ENCODE measurements at regions not wholly inside any gene's neighbourhood (a gene's known extent, or its start where the extent isn't known, plus 50 kb on each side); places are given as distances from the start of the nearest gene placed in this dataset.

DNA sequence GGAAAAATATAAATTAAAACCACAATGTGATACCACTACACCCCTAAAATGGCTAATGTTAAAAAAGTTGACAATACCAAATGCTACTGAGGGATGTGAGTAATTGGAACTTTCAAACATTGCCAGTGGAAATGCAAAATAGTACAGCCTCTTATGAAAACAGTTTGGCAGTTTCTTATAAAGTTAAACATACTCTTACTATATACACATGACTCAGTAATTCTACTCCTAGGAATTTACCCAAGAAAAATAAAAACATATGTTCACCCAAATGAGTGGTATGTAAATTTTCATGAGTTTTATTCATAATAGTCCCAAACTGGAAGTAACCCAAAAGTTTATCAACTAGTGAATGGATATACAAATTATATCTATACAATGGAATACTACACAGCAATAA lies 228.0 kb downstream of the CYP26B1 start:
- DNase-seq = no peak

- DNase-seq = no peak
Observed at GRCh38 chr2:71910277-71910676, 237.4 kb downstream of the CYP26B1 start.

DNA sequence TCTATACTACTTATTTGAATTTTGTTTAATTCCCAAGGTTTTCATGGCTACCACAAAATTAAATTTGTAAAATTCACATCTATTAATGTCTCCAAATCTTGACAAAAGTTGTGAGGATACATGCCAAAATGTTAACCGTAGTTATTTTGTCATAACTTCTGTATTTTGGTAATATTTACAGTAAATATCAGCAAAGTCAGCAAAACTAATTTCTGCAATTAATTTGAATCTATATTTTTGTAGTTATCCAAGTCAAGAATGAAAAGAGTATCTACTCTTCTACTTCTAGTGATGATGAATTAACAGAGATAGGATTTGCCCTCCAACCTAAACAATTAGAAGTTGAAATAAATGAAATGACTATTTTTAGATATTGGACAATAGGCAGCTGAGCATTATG lies 238.9 kb downstream of the CYP26B1 start:
- no peak for DNase-seq

DNA sequence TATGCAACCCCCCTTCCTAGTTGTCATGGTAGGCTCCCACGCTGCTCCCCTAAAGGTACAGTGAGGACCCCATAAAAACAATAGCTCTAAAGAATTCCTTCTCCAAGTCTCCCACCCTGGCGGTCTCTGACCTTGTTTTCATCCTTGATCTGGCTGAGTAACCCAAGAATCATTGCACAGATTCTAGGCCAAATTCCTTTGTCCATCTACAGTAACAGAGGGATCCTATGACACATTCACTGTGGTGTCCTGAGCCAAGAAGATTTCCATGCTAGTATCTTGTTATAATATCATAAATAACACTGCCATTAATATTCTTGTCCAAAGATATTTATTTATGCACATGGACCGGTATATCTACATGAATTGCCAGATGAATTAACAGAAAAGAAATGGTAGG lies 240.2 kb downstream of the CYP26B1 start:
- DNase-seq = no peak

DNA sequence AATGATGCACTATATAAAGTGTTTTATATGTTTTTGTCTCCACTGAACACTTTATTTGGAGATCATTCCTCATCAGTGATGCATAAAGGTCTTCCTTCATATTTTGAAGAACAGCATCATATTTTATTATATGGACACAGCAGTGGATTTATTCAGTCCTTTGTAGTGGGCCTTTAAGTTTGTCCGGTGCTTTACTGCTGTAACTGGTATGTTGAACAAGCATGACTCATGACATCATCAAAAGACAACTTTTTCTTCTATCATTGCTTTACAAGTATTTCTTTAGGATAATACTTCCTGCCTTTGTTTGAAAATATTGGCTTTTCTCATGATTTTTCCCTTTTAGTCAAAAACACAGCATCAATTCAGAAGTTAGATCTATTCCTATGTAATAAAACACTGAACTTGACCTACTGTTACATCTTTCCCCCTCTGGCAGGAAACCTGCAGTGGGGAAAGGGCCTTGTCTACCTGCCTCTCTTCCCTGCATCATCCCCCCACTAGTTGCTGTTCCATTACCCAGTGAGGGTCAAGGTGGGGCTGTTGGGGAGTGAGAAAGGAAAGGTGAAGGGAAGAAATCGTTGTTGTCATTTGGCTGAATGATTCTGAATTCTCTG lies 241.2 kb downstream of the CYP26B1 start:
- no peak for DNase-seq

- DNase-seq = no peak
Observed at GRCh38 chr2:71905205-71905604, 242.5 kb downstream of the CYP26B1 start.

- DNase-seq = no peak
Observed at GRCh38 chr2:71903841-71904240, 243.8 kb downstream of the CYP26B1 start.

GRCh38 chr2:71901466-71901865 lies 246.2 kb downstream of the CYP26B1 start:
- DNase-seq = no peak

DNA sequence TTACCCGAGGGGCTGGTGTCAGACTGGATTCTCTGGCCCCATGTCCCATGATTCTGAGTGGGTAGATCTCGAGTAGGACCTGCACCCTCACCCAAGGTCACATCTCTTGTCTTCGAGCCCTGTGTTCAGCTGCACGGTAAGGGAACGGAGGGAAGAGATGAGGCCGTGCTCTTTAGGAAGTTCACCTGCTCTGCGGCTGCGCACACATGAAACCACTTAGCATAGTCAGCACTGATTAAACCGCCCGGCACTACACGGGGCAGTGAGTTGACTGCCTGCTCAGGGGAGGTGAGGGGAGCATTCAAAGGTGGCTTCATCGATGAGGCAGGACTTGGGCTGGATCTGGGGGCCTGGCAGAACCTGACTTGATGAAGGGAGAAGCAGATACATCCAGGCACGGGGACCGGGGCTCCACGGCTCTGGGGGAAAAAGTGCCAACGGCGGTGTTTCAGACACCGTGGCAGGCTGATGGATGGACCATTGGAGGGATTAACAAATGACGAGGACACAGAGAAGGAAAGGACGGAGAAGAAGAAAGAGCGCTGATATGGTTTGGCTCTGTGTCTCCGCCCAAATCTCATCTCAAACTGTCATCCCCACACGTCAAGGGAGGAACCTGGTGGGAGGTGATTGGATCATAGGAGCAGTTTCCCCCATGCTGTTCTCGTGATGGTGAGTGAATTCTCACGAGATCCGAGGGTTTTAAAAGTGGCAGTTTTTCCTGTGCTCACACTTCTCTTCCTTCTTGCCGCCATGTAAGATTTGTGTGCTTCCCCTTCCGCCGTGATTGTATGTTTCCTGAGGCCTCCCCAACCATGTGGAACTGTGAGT lies 248.6 kb downstream of the CYP26B1 start:
- no peak for DNase-seq

DNA sequence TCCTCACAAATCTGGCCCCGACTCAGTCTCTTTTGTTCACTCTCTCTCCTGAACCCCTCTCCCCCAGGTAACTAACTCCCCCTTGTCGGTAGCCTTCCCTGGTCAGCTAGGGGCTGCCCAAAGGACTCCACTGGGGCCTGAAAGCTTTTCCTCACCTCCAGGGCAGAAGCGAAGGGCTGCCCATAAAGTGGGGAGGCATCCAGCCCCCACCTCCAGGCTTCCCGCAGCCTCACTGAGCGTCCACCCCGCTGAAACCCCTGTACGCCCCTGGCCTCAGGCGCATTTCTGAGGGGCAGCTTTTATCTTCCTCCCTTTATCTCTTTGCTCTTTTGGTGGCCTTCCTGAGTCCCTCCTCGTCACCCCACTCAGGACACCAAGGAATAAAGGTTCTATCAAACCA lies 249.3 kb downstream of the CYP26B1 start:
- no peak for DNase-seq

DNA sequence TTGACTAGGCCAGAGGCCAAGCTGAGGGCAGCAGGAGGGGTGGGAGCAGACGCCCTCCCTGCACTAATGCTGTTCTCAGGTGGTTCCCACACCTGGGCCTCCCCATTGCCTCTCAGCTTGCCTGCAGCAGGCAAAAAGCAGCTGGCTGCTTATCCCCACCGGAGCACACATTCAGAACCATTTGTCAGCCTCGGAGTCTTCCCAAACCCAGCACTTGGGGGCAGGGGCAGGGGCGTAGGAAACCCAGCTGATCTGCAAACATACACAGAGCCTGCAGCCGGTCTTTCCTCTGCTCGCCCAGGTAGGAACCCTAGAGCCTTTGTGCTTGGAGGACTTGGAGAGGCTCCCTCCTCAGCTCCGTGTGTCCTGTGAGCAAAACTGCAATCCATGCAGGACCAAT lies 249.8 kb downstream of the CYP26B1 start:
- DNase-seq = no peak

GRCh38 chr2:71897137-71897480 lies 250.6 kb downstream of the CYP26B1 start:
- no peak for DNase-seq

DNA sequence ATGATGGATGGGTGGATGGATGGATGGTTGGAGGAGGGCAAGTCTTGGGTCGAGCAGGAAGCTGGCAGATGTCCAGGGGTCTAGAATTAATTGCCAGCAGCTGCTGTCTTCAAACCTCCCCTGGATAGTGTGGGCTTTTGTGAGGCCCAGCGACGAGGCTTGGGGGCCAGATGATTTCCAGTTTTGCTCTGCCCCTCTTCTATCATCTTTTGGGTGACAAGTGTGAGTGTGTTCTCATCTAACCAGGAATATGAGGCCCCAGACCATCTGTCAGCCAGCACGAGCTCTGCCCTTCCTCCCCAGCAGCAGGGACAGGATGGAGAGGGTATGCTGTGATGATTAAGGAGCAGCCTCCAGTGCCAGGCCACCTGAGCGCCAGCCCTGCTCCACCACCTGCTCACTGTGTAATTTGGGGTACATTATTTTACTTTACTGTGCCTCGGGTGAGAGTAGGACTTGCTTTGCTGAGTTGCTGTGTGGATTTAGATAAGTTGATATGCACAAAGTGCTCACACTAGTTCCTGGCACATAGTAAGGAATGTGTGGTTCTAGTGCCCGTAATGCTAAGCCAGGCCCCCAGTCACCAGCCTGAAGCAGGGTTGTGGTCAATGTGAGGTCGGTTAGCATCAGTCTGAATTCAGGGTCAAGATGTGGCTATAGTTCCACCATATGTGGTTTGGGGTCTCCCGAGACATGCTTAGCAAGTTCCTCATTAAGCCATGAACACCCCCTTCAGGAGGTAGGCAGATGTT lies 251.1 kb downstream of the CYP26B1 start:
- DNase-seq = no peak

DNA sequence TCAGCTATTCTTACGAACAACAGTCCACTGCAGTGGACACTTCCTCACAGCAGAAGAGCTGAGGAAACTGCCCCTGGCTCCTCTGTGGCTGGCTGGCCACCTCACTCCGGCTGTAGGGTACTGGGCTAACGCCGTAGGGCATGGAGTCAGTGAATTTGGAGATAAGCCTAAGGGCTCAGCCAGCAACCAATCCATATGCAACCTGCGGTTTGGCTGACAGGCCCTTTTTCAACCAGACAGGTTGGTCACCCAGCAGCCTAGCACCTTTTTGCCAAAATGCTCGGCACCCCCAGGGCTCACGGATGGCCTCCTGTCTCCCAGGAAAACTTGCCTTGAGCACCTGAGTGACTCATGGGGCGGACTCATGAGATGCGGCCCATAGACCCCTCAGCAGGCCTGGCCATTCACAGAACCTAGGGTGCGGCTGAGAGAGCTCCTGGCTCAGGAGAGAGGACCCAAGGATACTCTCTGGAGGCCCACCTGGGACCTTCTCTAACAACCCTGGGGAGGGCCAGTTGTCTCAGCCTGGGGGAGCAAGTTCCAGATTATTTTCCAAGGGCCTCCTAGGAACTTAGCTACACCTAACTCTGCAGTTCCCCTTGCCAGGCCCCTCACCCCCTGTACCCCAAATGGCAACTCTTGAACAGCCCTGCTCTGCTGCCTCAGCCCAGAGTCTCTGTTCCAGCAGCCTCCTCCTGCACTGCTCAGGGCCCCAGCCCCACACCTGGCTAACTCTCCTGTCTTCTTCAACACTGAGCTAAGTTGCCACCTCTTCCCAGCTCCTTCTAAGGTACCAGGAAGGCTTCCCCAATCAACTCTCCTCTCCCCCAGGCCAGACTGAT lies 252.1 kb downstream of the CYP26B1 start:
- no peak for DNase-seq

DNA sequence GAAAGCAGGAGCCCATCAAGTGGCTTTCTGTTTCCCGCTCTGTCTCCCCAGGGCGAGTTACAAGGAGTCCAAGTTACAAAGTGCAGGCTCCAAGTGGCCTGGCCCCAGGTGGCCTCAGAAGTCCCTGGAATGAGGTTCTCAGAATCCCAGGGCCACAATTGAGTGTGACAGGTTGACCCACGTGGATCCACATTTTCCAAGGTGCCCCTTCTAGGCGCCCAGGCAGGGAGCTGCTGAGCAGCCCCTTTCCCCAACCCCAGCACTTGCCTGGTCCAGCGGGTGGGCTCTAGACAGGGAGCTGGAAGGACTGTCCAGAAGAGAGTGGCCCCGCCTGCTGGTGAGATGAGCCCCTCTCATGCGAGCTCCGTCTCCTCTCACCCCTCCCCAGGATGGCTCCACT lies 253.4 kb downstream of the CYP26B1 start:
- no peak for DNase-seq

DNA sequence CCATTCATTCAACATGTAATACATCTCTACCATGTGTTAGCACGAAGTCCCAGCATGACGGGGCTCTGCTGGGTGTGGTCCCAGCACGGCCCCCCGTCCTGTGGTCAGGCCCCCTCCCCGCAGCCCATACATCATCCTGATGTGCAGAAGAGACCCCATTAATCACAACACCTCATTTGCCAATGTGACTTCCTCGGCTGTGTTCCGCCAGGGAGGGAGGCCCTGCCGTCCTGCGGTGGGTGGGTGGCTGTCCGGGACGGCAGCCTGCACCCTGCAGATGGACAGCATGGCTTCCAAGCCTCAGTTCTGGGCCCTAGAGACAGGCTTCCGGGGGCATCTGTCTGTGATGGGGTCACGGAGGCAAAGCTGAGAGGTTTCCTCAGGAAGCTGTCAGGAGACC lies 254.0 kb downstream of the CYP26B1 start:
- no peak for DNase-seq

- no peak for DNase-seq
Observed at GRCh38 chr2:71892896-71893295, 254.8 kb downstream of the CYP26B1 start.

- DNase-seq = no peak
Observed at GRCh38 chr2:71892423-71892730, 255.3 kb downstream of the CYP26B1 start.

GRCh38 chr2:71891719-71892422 lies 255.8 kb downstream of the CYP26B1 start:
- DNase-seq = no peak

GRCh38 chr2:71891155-71891554 lies 256.5 kb downstream of the CYP26B1 start:
- DNase-seq = no peak

DNA sequence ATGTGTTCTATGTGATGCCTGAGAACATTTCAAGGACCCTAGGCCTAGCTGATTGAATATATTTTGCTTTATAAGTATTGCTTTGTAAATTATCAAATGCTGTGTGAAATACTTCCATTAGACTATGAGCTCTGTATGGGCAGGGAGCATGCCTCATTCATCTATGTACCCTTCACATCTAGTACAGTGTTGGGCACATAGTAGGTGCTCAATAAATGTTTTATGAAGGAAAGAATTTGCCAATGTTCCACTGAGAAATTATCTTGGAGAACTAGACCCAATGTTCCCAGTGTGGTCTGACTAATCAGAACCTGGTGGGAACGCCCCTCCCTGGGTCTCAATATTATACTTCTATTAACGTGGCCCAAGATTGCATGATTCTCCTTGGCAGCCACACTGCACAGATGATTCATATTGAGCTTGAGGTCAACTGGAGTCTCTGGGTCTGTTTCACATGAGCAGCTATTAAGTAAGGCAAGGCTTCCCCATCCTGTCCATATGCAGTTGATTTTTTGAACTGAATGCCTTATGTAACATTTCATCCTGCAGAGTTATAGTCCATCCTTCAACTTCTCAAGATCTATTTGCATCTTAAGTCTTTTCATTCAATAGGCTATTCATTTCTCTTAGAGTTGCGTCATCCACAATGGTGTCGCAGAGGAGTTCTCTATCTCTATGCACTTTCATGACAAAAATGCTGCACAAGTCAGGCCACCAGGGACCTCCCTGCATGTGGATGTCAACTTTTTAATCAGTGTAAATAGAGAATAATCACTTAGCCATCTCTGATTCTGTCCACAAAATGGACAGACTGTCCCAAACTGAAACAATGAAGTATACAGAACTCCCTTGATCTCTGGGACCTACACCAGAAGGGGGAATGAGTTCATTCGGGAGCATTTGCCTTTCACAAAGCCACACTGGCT lies 257.6 kb downstream of the CYP26B1 start:
- no peak for DNase-seq

Data from CD4-positive, alpha-beta T cell treated with Interleukin-10 for 1 hour (primary cell).